AG09309 (cell line): ENCODE measurements at regions not wholly inside any gene's neighbourhood (a gene's known extent, or its start where the extent isn't known, plus 50 kb on each side); places are given as distances from the start of the nearest gene placed in this dataset.
"Not testable (repeated sequence)": the region's sequence is repeated elsewhere in the genome, so short reads cannot be mapped to it uniquely, and the experiment has no call there.

Experiments used
- DNase-seq: peaks from one replicate; pipeline ENCODE4 v3.0.0-alpha.2; 2010; ENCODE audit warnings: low read depth
- H3K4me3 ChIP-seq: 2 replicates; pipeline ENCODE4 v1.5.1; 2011; ENCODE audit warnings: mild to moderate bottlenecking, low read depth, low read length, moderate library complexity; ENCODE audit not compliant: control insufficient read depth
- TF ChIP-seq, protein P1 (sequence below): IDR thresholded peaks from 2 replicates; pipeline ENCODE4 v1.5.1; 2011; ENCODE audit warnings: mild to moderate bottlenecking, low read depth, low read length, inconsistent platforms; ENCODE audit not compliant: insufficient read depth, control insufficient read depth; ENCODE audit errors: missing control alignments

DNA sequence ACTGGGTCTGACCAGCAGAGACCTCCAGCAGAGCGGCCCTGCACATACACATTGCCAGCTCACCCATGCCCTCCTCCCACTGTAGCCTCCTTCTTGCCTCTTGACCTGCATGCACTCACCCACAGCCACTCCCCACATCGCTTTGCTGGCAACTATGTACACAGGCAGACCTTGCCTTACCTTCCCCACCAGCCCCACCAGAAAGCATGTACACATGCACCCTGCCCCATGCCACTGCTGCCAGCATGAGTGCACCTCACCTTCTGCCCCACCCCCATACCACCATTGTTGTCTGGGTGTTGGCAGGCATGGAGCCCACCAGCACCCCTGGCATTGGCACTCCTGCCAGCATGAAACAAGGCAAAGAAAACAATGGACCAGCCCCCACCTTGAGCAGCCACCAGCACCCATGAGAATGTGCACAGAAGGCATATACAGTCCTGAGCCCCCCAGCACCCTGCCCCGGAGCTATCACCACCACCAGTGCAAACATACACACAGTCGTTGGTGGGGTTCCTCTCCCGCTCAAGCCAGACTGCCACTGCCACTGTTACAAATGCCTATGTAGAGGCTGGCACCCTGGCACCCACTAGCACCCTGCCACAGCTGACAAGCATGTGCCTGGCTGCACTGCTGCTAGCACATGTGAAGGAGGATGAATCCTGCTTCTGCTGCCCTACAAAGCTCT, 171.4 kb upstream of the NR4A3 start:
- DNase-seq = no peak
- no peak overlapping the region for H3K4me3 ChIP-seq
- TF ChIP-seq, protein P1, sequence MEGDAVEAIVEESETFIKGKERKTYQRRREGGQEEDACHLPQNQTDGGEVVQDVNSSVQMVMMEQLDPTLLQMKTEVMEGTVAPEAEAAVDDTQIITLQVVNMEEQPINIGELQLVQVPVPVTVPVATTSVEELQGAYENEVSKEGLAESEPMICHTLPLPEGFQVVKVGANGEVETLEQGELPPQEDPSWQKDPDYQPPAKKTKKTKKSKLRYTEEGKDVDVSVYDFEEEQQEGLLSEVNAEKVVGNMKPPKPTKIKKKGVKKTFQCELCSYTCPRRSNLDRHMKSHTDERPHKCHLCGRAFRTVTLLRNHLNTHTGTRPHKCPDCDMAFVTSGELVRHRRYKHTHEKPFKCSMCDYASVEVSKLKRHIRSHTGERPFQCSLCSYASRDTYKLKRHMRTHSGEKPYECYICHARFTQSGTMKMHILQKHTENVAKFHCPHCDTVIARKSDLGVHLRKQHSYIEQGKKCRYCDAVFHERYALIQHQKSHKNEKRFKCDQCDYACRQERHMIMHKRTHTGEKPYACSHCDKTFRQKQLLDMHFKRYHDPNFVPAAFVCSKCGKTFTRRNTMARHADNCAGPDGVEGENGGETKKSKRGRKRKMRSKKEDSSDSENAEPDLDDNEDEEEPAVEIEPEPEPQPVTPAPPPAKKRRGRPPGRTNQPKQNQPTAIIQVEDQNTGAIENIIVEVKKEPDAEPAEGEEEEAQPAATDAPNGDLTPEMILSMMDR = no peak

DNA sequence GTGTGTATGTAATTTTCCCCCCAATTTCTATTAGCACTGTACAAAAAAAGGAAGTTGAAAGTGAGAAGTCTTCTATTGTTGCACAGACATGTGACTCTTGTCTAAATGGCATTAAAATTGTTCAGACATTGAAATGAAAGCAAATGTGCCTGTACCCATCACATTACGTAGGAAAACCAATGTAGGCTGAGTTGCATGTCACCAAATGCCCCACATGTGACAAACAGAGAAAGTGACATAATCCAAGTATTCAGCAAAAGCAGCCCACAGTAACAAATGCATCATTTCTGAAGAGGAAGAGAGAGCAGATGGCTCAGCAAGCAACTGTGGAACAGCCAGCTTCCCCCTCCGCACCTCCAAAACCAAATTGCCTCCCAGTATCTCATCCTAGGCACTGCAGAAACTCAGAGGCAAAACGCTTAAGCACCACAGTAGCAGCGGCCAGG, 161.5 kb upstream of the NR4A3 start:
- DNase-seq = no peak
- H3K4me3 ChIP-seq = no peak overlapping the region
- TF ChIP-seq, protein P1 = no peak

DNA sequence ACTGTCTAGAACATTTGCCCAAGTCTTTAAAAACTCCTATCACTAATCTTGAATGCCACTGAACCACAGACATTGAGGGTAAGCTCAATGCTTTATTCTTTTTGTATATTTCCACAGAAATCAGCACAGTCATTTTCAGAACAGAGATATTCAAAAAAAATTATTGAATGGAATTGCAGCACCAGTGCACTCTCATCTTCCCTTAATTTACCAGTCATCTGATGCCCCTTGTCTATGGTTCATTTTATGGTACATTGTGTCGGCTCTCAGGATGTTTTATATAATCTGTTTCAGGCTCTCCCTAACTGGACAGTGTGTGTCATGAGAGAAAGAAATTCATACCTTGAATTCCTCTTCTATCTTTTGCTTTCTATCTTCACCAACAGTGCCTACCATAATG, 158.4 kb upstream of the NR4A3 start:
- no peak for DNase-seq
- TF ChIP-seq, protein P1 = no peak

DNA sequence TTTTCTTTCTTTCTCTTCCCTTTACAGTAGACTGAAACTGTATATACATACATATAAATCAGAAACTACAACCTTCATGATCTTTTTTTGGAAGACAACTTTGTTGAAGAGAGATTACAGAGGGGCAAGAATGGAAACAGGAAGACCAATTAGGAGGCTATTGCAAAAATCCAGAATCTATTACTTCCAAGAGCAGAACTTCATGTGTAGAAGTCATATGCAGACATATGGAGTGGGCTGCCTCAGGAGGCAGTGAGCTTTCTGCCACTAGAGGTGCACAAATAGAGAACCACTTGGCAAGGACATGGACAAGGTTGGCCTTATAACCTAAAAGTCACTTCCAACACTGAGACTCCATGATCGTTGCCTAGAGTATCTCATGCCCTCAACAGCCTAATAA, 157.8 kb upstream of the NR4A3 start:
- DNase-seq = no peak
- H3K4me3 ChIP-seq = no peak overlapping the region
- TF ChIP-seq, protein P1 = no peak

More for the DNA sequence above, 158.4 kb upstream of the NR4A3 start:
- H3K4me3 ChIP-seq = no peak overlapping the region

DNA sequence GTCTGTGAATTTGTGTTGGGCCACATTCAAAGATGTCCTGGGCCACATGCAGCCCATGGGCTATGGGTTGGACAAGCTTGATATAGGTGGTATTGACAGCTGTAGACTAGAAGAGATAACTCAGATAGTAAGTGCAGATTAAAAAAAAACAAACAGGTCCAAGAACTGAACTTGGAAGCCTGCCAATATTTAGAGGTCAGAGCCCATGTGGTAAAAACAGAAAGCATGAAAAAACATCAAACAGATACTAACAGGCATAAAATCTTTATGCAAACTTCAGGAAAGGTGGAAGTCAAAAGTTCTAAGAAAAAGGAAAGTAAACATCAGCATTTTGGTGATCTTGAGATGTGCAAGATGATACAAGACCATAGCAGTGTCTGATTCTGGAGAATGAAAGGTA, 155.1 kb upstream of the NR4A3 start:
- TF ChIP-seq, protein P1 = no peak
- DNase-seq = no peak
- no peak overlapping the region for H3K4me3 ChIP-seq

DNA sequence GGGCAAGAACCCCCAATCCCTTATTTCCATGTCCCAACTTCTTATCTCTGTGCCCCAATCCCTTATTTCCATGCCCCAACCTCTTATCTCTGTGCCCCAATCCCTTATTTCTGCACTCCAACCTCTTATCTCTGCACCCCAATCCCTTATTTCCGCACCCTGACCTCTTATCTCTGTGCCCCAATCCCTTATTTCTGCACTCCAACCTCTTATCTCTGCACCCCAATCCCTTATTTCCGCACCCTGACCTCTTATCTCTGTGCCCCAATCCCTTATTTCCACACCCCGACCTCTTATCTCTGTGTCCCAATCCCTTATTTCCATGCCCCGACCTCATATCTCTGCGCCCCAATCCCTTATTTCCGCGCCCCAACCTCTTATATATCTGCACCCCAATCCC, 150.8 kb upstream of the NR4A3 start:
- H3K4me3 ChIP-seq = not testable (repeated sequence)

DNA sequence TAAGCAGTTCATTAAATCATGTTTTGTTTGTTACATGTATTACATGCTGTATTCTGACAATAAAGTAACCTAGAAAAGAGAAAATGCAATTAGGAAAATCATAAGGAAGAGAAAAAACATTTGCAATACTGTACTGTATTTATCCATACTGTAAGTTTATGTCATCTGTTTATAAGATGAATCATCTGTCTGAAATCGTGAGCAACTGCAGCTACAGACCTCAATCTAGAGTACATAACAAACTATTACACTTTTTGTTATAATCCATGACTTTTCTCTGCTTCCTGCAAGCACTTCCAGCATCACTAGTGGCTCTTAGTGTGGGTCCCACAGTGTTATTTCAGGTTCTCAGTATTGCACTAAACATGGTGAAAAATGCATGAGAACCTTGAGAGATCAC, 144.4 kb upstream of the NR4A3 start:
- TF ChIP-seq, protein P1 = no peak
- no peak overlapping the region for H3K4me3 ChIP-seq
- no peak for DNase-seq

More for the DNA sequence above, 150.8 kb upstream of the NR4A3 start:
- DNase-seq = not testable (repeated sequence)
